A673 (cell line): ENCODE measurements at regions not wholly inside any gene's neighbourhood (a gene's known extent, or its start where the extent isn't known, plus 50 kb on each side); places are given as distances from the start of the nearest gene placed in this dataset.

ENCODE experiments used
- BruUV-seq: library from RNA; stranded (reverse); fragments of 400-500 nt; replicated peaks from 2 replicates; lab custom pipeline; 2021; lab: Mats Ljungman, UMichigan
- CTCF ChIA-PET: fragments of 300-600 bp; sonication (Branson Sonifier 250); formaldehyde crosslinking; loops from one replicate; lab custom pipeline; 2022; ENCODE audit warnings: antibody characterized with exemption; lab: Charles Lee
- POLR2A ChIA-PET: fragments of 300-600 bp; sonication (Branson Sonifier 250); formaldehyde crosslinking; loops from one replicate; lab custom pipeline; 2022; ENCODE audit warnings: antibody characterized with exemption; ENCODE audit not compliant: low non-redundant PET; lab: Charles Lee
- DNase-seq: peaks from one replicate; pipeline ENCODE4 v3.0.0-alpha.2; 2015; ENCODE audit warnings: low spot score
- H3K27ac ChIP-seq: fragments of 200-600 bp; sonication (generic); 2 replicates; pipeline ENCODE4 v1.5.1; 2016; ENCODE audit warnings: mixed run types, low read depth, mild to moderate bottlenecking, mixed read lengths, antibody characterized with exemption, low read length; ENCODE audit not compliant: poor library complexity, severe bottlenecking
- H3K27me3 ChIP-seq: fragments of 200-600 bp; sonication (generic); replicated peaks from 2 replicates; pipeline ENCODE4 v1.6.1; 2017; ENCODE audit warnings: mixed run types, low read depth, mild to moderate bottlenecking, mixed read lengths, antibody characterized with exemption, low read length; ENCODE audit not compliant: insufficient read depth, poor library complexity
- H3K36me3 ChIP-seq: fragments of 200-600 bp; sonication (generic); 2 replicates; pipeline ENCODE4 v1.6.1; 2016; ENCODE audit warnings: mixed run types, mild to moderate bottlenecking, mixed read lengths, antibody characterized with exemption, low read length; ENCODE audit not compliant: insufficient read depth, poor library complexity, severe bottlenecking
- H3K4me1 ChIP-seq: fragments of 200-600 bp; sonication (generic); 2 replicates; pipeline ENCODE4 v1.6.1; 2017; ENCODE audit warnings: mixed run types, mild to moderate bottlenecking, mixed read lengths, antibody characterized with exemption, low read length; ENCODE audit not compliant: insufficient read depth, poor library complexity, severe bottlenecking
- H3K4me3 ChIP-seq: fragments of 200-600 bp; sonication (generic); 2 replicates; pipeline ENCODE4 v1.5.1; 2016; ENCODE audit warnings: low read depth, mixed run types, mild to moderate bottlenecking, mixed read lengths, low read length; ENCODE audit not compliant: poor library complexity, severe bottlenecking
- H3K9me3 ChIP-seq: fragments of 200-600 bp; sonication (generic); 2 replicates; pipeline ENCODE4 v1.6.1; 2016; ENCODE audit warnings: mixed run types, low read depth, mild to moderate bottlenecking, mixed read lengths, antibody characterized with exemption, low read length; ENCODE audit not compliant: poor library complexity, severe bottlenecking
- EZH2 ChIP-seq: fragments of 200-600 bp; sonication (generic); IDR thresholded peaks from 2 replicates; pipeline ENCODE4 v1.6.1; 2017; ENCODE audit warnings: borderline replicate concordance, low read depth, mild to moderate bottlenecking, mixed read lengths, antibody characterized with exemption, low read length; ENCODE audit not compliant: poor library complexity, severe bottlenecking
- intact Hi-C: fragments of 100-400 bp; cut with micrococcal nuclease; formaldehyde crosslinking; loops from one replicate; pipeline ENCODE4 v1.10.0; 2022; ENCODE audit not compliant: unreplicated experiment
- TF ChIP-seq, protein P1 (sequence below): fragments of 300-800, 200-600 bp; sonication (generic); conservative IDR thresholded peaks from 2 replicates; pipeline ENCODE4 v1.5.1; 2017; ENCODE audit warnings: low read depth, mild to moderate bottlenecking, antibody characterized with exemption, low read length, moderate library complexity, mixed read lengths

GRCh38 chr21:23955135-23955843 lies 1652.0 kb downstream of the MRPL39 start:
- Histone ChIP-seq H3K27me3 (no peaks in the 10 kb centered on the region), H3K4me1 (no peaks in the 10 kb centered on the region), H3K27ac (no peak overlapping the region), H3K9me3 (no peaks in the 10 kb centered on the region), H3K4me3 (no peak overlapping the region), H3K36me3 (no peaks in the 10 kb centered on the region)
- DNase-seq: no peak
- ChIA-PET CTCF (no interaction called here), POLR2A (no interaction called here)
- intact Hi-C loops: no loop called here
- TF ChIP-seq, protein P1, sequence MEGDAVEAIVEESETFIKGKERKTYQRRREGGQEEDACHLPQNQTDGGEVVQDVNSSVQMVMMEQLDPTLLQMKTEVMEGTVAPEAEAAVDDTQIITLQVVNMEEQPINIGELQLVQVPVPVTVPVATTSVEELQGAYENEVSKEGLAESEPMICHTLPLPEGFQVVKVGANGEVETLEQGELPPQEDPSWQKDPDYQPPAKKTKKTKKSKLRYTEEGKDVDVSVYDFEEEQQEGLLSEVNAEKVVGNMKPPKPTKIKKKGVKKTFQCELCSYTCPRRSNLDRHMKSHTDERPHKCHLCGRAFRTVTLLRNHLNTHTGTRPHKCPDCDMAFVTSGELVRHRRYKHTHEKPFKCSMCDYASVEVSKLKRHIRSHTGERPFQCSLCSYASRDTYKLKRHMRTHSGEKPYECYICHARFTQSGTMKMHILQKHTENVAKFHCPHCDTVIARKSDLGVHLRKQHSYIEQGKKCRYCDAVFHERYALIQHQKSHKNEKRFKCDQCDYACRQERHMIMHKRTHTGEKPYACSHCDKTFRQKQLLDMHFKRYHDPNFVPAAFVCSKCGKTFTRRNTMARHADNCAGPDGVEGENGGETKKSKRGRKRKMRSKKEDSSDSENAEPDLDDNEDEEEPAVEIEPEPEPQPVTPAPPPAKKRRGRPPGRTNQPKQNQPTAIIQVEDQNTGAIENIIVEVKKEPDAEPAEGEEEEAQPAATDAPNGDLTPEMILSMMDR: no peak
- no peak for TF ChIP-seq EZH2
- BruUV-seq: no TSS peak

- Histone ChIP-seq H3K36me3 (no peaks in the 10 kb centered on the region), H3K4me1 (no peaks in the 10 kb centered on the region), H3K27me3 (no peaks in the 10 kb centered on the region), H3K9me3 (no peaks in the 10 kb centered on the region), H3K27ac (no peak overlapping the region), H3K4me3 (no peak overlapping the region)
- ChIA-PET CTCF (no interaction called here), POLR2A (no interaction called here)
- no peak for DNase-seq
- BruUV-seq: no TSS peak
- TF ChIP-seq EZH2: no peak
- TF ChIP-seq, protein P1: no peak
- intact Hi-C loops: no loop called here
Observed at GRCh38 chr21:23952269-23952668, 1655.0 kb downstream of the MRPL39 start.

- no peak for DNase-seq
- H3K9me3 ChIP-seq: no peaks in the 10 kb centered on the region
- CTCF ChIA-PET: no interaction called here
- no peak overlapping the region for H3K27ac ChIP-seq
- no peaks in the 10 kb centered on the region for H3K4me1 ChIP-seq
- H3K36me3 ChIP-seq: no peaks in the 10 kb centered on the region
- no peak for TF ChIP-seq EZH2
- TF ChIP-seq, protein P1: no peak
- no TSS peak for BruUV-seq
- intact Hi-C loops: no loop called here
- no peaks in the 10 kb centered on the region for H3K27me3 ChIP-seq
- POLR2A ChIA-PET: no interaction called here
- no peak overlapping the region for H3K4me3 ChIP-seq
Observed at GRCh38 chr21:23951251-23951650, 1656.0 kb downstream of the MRPL39 start.
